H9 (cell line): ENCODE measurements at regions not wholly inside any gene's neighbourhood (a gene's known extent, or its start where the extent isn't known, plus 50 kb on each side); places are given as distances from the start of the nearest gene placed in this dataset.

Experiments used
- DNase-seq: peaks from one replicate; pipeline ENCODE4 v3.0.0-alpha.2; 2017
- H2AFZ ChIP-seq: one replicate; pipeline ENCODE4 v1.6.1; 2013; ENCODE audit warnings: mild to moderate bottlenecking, low read length, control low read depth, moderate library complexity
- H2AK5ac ChIP-seq: 2 replicates; pipeline ENCODE4 v1.6.1; 2013; ENCODE audit warnings: low read length, control low read depth, mixed read lengths; ENCODE audit not compliant: insufficient read length
- H2BK120ac ChIP-seq: one replicate; pipeline ENCODE4 v1.6.1; 2013; ENCODE audit warnings: low read depth, mild to moderate bottlenecking, low read length, control low read depth, inconsistent platforms; ENCODE audit not compliant: poor library complexity, severe bottlenecking
- H2BK12ac ChIP-seq: 2 replicates; pipeline ENCODE4 v1.6.1; 2013; ENCODE audit warnings: low read length, control low read depth, mixed read lengths, low read depth; ENCODE audit not compliant: insufficient read length
- H2BK15ac ChIP-seq: 2 replicates; pipeline ENCODE4 v1.6.1; 2013; ENCODE audit warnings: low read depth, low read length, control low read depth
- H2BK20ac ChIP-seq: one replicate; pipeline ENCODE4 v1.6.1; 2013; ENCODE audit warnings: low read depth, mild to moderate bottlenecking, low read length, control low read depth, inconsistent platforms; ENCODE audit not compliant: poor library complexity, severe bottlenecking
- H2BK5ac ChIP-seq: 2 replicates; pipeline ENCODE4 v1.6.1; 2013; ENCODE audit warnings: low read length, control low read depth, mixed read lengths; ENCODE audit not compliant: insufficient read length
- H3K14ac ChIP-seq: 2 replicates; pipeline ENCODE4 v1.6.1; 2013; ENCODE audit warnings: low read length, control low read depth; ENCODE audit not compliant: insufficient read depth
- H3K18ac ChIP-seq: 2 replicates; pipeline ENCODE4 v1.6.1; 2013; ENCODE audit warnings: low read depth, mild to moderate bottlenecking, mixed read lengths, low read length, control low read depth; ENCODE audit not compliant: insufficient read length
- H3K23ac ChIP-seq: 2 replicates; pipeline ENCODE4 v1.6.1; 2013; ENCODE audit warnings: low read length, control low read depth, mixed read lengths, low read depth; ENCODE audit not compliant: insufficient read length
- H3K23me2 ChIP-seq: 2 replicates; pipeline ENCODE4 v1.6.1; 2013; ENCODE audit warnings: low read depth, mild to moderate bottlenecking, mixed read lengths, low read length, control low read depth; ENCODE audit not compliant: insufficient read length, poor library complexity, severe bottlenecking
- H3K27ac ChIP-seq: 2 replicates; pipeline ENCODE4 v1.5.1; 2013; ENCODE audit warnings: low read length, control low read depth, mixed read lengths, low read depth; ENCODE audit not compliant: insufficient read length
- H3K27me3 ChIP-seq: 2 replicates; pipeline ENCODE4 v1.6.1; 2013; ENCODE audit warnings: low read length, control low read depth, inconsistent platforms; ENCODE audit not compliant: insufficient read depth
- H3K4ac ChIP-seq: 2 replicates; pipeline ENCODE4 v1.6.1; 2013; ENCODE audit warnings: low read depth, mild to moderate bottlenecking, control low read depth, inconsistent platforms, low read length, moderate library complexity
- H3K4me1 ChIP-seq: 2 replicates; pipeline ENCODE4 v1.6.1; 2013; ENCODE audit warnings: low read length, control low read depth, inconsistent platforms; ENCODE audit not compliant: insufficient read depth
- H3K4me2 ChIP-seq: 2 replicates; pipeline ENCODE4 v1.6.1; 2013; ENCODE audit warnings: low read length, control low read depth, mixed read lengths; ENCODE audit not compliant: insufficient read length, insufficient read depth
- H3K56ac ChIP-seq: 2 replicates; pipeline ENCODE4 v1.6.1; 2013; ENCODE audit warnings: low read depth, mild to moderate bottlenecking, mixed read lengths, low read length, control low read depth; ENCODE audit not compliant: insufficient read length
- H3K79me1 ChIP-seq: 2 replicates; pipeline ENCODE4 v1.6.1; 2013; ENCODE audit warnings: low read depth, mild to moderate bottlenecking, moderate library complexity, low read length, control low read depth, inconsistent platforms; ENCODE audit not compliant: insufficient read depth, poor library complexity, severe bottlenecking
- H3K79me2 ChIP-seq: 2 replicates; pipeline ENCODE4 v1.6.1; 2013; ENCODE audit warnings: low read length, control low read depth, inconsistent platforms; ENCODE audit not compliant: insufficient read depth
- H3K9ac ChIP-seq: 2 replicates; pipeline ENCODE4 v1.6.1; 2013; ENCODE audit warnings: low read length, control low read depth, mixed read lengths; ENCODE audit not compliant: insufficient read length; ENCODE audit errors: extremely low read depth
- H3K9me3 ChIP-seq: one replicate; pipeline ENCODE4 v1.6.1; 2013; ENCODE audit warnings: low read depth, low read length, inconsistent platforms; ENCODE audit not compliant: control insufficient read depth
- H3T11ph ChIP-seq: one replicate; pipeline ENCODE4 v1.6.1; 2013; ENCODE audit warnings: mild to moderate bottlenecking, low read length, control low read depth, inconsistent platforms
- H4K20me1 ChIP-seq: one replicate; pipeline ENCODE4 v1.6.1; 2013; ENCODE audit not compliant: control insufficient read depth, insufficient read length, insufficient read depth
- H4K5ac ChIP-seq: 2 replicates; pipeline ENCODE4 v1.6.1; 2013; ENCODE audit warnings: low read depth, mild to moderate bottlenecking, mixed read lengths, low read length, control low read depth; ENCODE audit not compliant: insufficient read length
- H4K8ac ChIP-seq: replicated peaks from 2 replicates; pipeline ENCODE4 v1.6.1; 2013; ENCODE audit warnings: low read length, control low read depth, mixed read lengths, low read depth; ENCODE audit not compliant: insufficient read length
- H4K91ac ChIP-seq: 2 replicates; pipeline ENCODE4 v1.6.1; 2013; ENCODE audit warnings: low read depth, mild to moderate bottlenecking, moderate library complexity, mixed read lengths, low read length, control low read depth; ENCODE audit not compliant: insufficient read length
- H3K27ac Mint-ChIP-seq, 3 experiments: 2 replicates in 2 of 3; 3 replicates in 1 of 3; pipeline ENCODE4 v1.8.0; 2020 to 2021; ENCODE audit warnings: mixed read lengths in 3 of 3, mild to moderate bottlenecking in 1 of 3, moderate library complexity in 1 of 3
- H3K27me3 Mint-ChIP-seq: 2 replicates; pipeline ENCODE4 v1.8.0; 2021; ENCODE audit warnings: low read depth, mild to moderate bottlenecking, moderate library complexity, mixed read lengths
- H3K36me3 Mint-ChIP-seq, 3 experiments: 2 replicates in 2 of 3; 3 replicates in 1 of 3; pipeline ENCODE4 v1.8.0; 2020 to 2021; ENCODE audit warnings: low read depth in 3 of 3, mixed read lengths in 3 of 3; ENCODE audit not compliant: insufficient read depth in 1 of 3
- H3K4me1 Mint-ChIP-seq, 2 experiments: 2 replicates each; pipeline ENCODE4 v1.8.0; 2020; ENCODE audit warnings: mixed read lengths in 2 of 2
- H3K4me3 Mint-ChIP-seq, 2 experiments: 2 replicates in 1 of 2; 3 replicates in 1 of 2; pipeline ENCODE4 v1.8.0; 2020 to 2021; ENCODE audit warnings: mild to moderate bottlenecking in 2 of 2, mixed read lengths in 2 of 2, moderate library complexity in 1 of 2
- H3K9me3 Mint-ChIP-seq, 2 experiments: 2 replicates in 1 of 2; 3 replicates in 1 of 2; pipeline ENCODE4 v1.8.0; 2020; ENCODE audit warnings: mild to moderate bottlenecking in 2 of 2, mixed read lengths in 2 of 2, moderate library complexity in 1 of 2
- WGBS: extraction: QIAGEN DNeasy Blood & Tissue Kit; methylation state at CpG from one replicate; pipeline ENCODE4 v1.1.7; 2013; ENCODE audit warnings: missing lambda C conversion rate, low lambda C conversion rate, mixed read lengths; ENCODE audit not compliant: insufficient read length; ENCODE audit errors: extremely low coverage; 5-methylcytosine and 5-hydroxymethylcytosine counted together
- TF ChIP-seq, protein P1 (sequence below): fragments of 200-600 bp; sonication (generic); conservative IDR thresholded peaks from 3 replicates; pipeline ENCODE4 v1.8.0; 2021; ENCODE audit warnings: antibody characterized with exemption, mild to moderate bottlenecking

DNA sequence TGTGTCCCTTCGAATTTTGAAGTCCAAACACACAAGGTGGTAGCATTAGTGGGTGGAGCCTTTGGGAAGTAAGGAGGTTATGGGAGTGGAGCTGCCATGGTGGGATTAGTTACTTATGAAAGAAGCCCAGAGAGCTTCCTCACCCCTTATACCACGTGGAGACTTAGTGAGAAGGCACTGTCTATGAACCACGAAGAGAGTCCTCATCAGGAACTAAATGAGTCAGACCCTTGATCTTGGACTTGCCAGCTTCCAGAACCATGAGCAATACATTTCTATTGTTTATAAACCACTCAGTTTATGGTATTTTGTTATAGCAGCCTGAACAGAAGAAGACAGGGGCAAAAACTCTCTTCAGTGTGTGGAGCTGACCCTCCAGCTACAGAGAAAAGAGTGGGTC, 259.3 kb upstream of the AJAP1 start:
- H4K5ac ChIP-seq, result no peak overlapping the region
- no peak overlapping the region for H2BK12ac ChIP-seq
- H3K27ac ChIP-seq, result no peak overlapping the region
- no peak overlapping the region for H3K4ac ChIP-seq
- no peaks in the 10 kb centered on the region for H3K4me1 ChIP-seq
- peaks cover 3% of the 10 kb centered on the region for H3K23me2 ChIP-seq
- TF ChIP-seq, protein P1, sequence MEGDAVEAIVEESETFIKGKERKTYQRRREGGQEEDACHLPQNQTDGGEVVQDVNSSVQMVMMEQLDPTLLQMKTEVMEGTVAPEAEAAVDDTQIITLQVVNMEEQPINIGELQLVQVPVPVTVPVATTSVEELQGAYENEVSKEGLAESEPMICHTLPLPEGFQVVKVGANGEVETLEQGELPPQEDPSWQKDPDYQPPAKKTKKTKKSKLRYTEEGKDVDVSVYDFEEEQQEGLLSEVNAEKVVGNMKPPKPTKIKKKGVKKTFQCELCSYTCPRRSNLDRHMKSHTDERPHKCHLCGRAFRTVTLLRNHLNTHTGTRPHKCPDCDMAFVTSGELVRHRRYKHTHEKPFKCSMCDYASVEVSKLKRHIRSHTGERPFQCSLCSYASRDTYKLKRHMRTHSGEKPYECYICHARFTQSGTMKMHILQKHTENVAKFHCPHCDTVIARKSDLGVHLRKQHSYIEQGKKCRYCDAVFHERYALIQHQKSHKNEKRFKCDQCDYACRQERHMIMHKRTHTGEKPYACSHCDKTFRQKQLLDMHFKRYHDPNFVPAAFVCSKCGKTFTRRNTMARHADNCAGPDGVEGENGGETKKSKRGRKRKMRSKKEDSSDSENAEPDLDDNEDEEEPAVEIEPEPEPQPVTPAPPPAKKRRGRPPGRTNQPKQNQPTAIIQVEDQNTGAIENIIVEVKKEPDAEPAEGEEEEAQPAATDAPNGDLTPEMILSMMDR, result no peak
- no peaks in the 10 kb centered on the region for H3K79me2 ChIP-seq
- Mint-ChIP-seq H3K4me1 (peaks cover 13 to 17% of the 10 kb centered on the region in 2 experiments), H3K27me3 (peaks cover 21% of the 10 kb centered on the region), H3K27ac (no peak overlapping the region), H3K36me3 (peaks cover 0 to 12% (median 5%) of the 10 kb centered on the region in 3 experiments; a peak in 4 of 7 replicates), H3K4me3 (no peak overlapping the region), H3K9me3 (peaks cover 30 to 38% of the 10 kb centered on the region in 2 experiments)
- H4K20me1 ChIP-seq, result no peaks in the 10 kb centered on the region
- no peak overlapping the region for H2AK5ac ChIP-seq
- DNase-seq, result no peak
- H3K18ac ChIP-seq, result no peak overlapping the region
- no peak overlapping the region for H3K9ac ChIP-seq
- no peak overlapping the region for H2BK15ac ChIP-seq
- no peaks in the 10 kb centered on the region for H3K79me1 ChIP-seq
- H2AFZ ChIP-seq, result no peak overlapping the region
- no peak overlapping the region for H3K56ac ChIP-seq
- H3K27me3 ChIP-seq, result no peaks in the 10 kb centered on the region
- WGBS, result no CpG with 5 or more reads among the region's 3 CpGs
- H4K8ac ChIP-seq, result no peak overlapping the region
- no peak overlapping the region for H3K23ac ChIP-seq
- H3T11ph ChIP-seq, result no peak overlapping the region
- no peak overlapping the region for H3K4me2 ChIP-seq
- no peak overlapping the region for H2BK120ac ChIP-seq
- peaks cover 3% of the 10 kb centered on the region for H3K9me3 ChIP-seq
- H4K91ac ChIP-seq, result no peak overlapping the region
- no peak overlapping the region for H2BK5ac ChIP-seq
- H3K14ac ChIP-seq, result no peak overlapping the region
- no peak overlapping the region for H2BK20ac ChIP-seq
